NCI-H1048 (cell line): ENCODE measurements at regions not wholly inside any gene's neighbourhood (a gene's known extent, or its start where the extent isn't known, plus 50 kb on each side); places are given as distances from the start of the nearest gene placed in this dataset.

ENCODE experiments used
- DNase-seq: peaks from one replicate; lab custom pipeline; 2025; lab: John Stamatoyannopoulos, UW

DNA sequence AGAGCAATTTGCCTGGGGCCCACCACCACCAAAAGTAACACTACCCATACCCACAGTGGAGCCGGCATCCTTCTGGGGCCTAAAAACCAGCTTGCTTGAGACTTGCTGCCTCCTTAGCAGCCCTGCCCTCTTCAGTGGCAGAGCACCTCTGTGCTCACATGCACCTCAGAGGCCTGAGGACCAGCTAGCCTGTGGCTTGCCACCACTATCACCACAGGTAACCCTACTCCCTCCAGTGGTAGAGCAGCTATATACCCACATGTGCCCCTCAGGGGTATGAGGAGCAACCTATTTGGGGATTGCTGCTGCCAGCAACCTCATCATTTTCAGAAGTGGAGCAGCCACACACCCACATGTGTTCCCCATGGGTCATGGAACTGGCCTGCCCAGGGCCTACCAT lies 111.4 kb upstream of the SPRY2 start:
- DNase-seq, result no peak

DNA sequence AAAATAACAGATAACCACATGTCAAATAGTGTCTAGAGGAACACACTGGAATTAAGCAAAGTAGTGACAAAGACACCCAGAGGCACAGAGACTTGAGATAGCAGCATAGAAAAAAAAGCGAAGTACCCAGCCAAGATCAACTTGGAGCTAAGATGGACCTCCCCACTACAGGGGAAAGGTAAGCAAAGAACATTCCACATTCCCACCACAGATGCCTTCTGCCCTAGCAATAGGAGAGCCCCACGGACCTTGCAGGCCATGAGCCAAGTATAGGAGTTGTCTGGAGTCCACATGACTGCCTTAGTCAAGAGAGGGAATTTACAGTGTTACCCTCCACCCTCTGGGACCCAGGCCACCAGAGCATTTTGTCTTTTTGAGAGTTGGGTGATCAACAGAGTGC lies 110.7 kb upstream of the SPRY2 start:
- no peak for DNase-seq

DNA sequence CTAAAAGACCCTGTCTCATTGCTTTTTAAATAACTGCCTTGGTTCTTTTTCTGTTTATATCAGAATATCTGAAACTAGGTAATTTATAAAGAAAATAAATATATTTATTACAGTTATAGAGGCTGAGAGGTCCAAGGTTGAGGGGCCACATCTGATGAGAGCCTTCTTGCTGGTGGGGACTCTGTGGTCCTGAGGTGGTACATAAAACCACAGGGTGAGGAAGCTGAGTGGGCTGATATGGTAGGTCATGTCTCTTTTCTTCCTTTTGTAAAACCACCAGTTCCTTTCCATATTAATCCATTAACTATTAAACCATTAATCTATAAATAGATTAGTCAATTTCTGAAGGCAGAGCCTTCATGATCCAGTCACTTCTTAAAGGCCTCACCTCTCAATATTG lies 109.5 kb upstream of the SPRY2 start:
- no peak for DNase-seq

DNA sequence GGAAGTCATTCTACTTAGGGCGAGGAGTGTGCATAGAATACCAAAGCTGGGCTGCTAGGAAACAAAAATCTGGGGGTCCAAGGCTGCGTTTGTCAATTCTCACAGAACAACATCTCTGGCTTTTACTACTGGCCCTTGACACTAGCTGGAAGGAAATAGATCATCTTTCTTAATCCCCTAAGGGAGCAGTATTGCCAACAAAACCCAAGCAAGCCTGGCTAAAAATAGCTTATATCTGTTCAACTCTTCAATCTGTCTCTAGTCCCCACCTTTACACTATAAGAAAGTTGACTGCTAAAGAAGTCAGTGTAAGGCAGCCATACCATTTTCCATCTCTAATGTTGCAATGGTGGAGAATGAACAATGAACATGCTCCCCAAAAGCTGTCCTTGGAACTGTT lies 107.8 kb upstream of the SPRY2 start:
- no peak for DNase-seq

DNA sequence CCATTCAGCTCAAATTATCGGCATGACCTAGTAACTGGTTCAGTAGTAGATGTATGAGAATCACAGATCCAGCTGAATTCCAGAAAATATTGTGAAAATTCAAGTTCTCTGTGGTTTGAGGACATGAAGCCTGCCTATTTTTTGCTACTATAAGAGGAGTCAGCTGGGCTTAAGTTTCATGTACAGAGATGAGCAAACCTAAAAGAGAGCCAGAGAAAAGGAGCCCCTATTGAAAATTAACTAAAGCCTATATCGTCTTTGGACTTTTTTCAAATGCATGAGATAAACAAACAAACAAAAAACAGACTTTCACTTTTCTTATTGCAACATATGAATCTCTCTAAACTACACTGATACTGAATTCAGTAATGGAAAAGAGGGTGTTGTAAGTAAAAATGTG lies 106.8 kb upstream of the SPRY2 start:
- no peak for DNase-seq

DNA sequence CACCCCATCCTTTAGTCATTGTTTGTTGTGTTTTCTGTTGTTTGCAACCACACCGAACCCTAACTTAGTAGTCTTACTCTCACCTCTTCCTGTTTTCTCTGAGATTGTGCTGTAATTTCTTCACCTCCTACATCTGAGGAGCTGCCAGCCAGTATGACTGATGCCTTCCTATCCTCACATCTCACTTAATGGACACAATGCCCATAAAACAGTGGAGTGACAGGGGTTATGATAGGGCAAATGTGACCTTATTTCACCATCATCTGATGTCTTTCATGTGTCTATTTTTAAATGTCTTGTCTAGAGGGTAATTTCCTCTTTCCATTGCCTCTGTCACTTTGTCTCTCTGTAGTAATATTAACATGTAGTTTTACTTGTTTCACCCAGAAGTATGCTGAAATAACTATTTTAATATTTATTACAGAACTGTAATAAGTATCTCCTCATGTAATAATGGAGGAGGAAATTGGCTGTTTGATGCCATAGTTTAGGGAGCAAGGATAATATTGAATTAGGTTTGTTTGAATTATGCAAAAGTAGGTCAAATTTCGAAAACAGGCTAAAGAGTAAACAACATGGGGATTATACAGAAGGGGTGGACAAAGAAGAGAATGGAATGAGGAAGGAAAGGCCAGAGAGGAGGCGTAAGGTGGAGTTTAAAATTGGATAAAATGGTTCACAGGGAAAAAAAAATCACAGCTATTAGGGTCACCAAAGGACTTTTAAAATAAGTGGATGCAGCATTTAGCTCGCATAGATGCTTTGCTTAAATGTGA lies 103.5 kb upstream of the SPRY2 start:
- no peak for DNase-seq

DNA sequence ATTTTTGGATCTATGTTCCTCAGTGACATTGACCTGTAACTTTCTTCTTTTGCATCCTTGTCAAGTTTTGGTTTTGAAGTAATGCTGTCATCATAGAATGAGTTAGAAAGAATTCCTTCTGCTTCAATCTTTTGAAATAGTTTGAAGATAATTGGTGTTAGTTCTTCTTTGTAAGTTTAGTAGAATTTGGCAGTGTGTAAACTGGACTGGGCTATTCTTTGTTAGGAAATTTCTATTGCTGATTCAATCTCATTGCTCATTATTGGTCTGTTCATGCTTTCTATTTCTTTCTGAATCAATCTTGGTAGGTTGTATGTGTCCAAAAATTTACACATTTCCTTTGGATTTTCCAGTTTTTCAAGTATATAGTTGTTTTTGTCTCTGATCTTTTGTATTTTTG lies 101.7 kb upstream of the SPRY2 start:
- DNase-seq, result no peak

DNA sequence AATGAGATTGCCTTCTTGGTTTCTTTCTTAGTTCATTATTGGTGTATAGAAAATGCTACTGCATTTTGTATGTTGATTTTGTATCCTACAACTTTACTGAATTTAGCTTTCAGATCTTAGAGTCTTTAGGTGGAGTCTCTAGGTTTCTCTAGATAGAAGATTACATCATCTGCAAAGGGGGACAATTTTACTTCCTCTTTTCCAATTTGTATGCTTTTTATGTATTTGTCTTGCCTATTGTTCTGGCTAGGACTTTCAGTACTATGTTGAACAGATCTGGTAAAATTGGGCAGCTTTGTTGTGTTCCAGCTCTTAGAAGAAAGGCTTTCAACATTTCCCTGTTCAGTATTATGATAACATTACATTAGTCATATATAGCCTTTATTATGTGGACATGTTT lies 101.0 kb upstream of the SPRY2 start:
- no peak for DNase-seq

DNA sequence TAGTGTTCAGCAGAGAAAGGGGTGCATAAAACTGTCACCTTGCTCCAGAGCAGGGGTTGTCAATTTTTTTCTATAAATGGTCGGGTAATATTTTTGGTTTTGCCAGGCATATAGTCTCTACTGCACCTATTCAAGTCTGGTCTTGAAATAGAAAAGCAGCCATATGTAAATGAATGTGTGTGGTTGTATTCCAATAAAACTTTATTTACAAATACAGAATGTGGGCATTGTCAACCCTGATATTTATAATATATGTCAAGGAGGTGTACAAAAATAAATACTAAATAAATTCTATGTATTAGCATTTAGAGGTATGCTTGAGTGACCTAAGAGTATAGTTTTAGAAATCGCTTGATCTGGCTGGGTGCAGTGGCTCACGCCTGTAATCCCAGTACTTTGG lies 97.6 kb upstream of the SPRY2 start:
- no peak for DNase-seq

DNA sequence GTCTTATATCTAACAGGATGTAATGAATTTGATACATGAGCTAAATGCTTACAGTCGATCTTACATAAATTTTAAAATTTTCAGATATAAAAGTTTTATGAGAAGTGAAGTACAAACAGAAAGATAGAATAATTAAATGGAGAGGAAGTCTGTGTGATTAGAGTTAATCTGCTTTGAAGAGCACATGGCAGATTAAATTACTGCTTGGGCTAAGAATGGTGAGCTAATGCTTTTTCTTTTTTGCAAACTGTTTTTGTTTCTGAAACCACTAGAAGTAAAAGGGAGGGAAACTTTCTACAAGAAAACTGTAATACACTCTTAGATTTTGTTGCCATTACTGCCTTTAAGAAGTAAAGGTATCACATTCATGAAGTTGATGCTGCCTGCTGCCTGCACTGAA lies 96.3 kb upstream of the SPRY2 start:
- DNase-seq, result no peak

DNA sequence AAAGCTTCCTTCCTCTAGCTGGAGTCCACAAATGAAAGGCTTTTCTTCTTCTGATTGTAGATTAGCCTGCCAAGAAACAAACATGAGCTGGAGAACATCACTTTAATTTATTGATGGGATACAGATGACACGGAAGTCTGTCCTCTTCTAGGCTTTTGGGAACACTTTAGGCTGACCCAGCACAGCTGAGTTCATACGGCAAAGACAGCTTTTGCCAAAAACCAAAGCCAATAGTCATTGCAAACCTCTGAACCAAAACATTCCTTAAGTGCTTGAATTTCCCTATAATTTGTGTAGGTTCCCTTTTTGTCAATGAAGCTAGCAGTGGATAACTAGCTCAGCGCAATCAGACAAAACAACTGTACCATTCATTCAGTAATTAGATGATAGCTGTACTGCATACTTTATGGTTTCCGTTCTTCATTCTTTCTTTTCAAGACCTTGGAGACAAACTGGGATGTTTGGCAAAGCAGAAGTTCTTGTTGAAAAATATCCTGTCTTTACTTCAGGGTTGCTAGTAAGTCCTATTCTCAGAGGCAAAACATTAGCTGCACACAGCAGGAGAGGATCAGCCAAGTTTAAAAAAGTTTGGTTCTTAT lies 95.7 kb upstream of the SPRY2 start:
- DNase-seq, result no peak

DNA sequence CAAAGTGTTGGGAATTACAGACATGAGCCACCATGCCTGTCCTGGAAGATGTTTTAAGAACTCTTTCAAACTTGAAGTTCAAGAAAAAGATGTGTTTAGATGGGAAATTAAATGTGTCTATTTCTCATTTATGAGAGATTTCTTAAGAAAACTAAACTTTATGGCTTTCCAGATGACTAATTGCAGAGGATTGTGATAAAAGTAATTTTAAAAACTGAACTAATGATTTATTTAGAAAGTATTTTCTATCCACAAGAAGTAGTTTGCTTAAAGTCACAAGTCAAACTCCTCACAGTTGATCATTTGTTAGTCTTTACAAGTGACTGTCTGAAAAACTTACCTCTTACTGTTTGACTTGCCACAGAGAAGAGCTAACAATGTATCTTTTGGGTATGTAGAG lies 89.6 kb upstream of the SPRY2 start:
- no peak for DNase-seq

DNA sequence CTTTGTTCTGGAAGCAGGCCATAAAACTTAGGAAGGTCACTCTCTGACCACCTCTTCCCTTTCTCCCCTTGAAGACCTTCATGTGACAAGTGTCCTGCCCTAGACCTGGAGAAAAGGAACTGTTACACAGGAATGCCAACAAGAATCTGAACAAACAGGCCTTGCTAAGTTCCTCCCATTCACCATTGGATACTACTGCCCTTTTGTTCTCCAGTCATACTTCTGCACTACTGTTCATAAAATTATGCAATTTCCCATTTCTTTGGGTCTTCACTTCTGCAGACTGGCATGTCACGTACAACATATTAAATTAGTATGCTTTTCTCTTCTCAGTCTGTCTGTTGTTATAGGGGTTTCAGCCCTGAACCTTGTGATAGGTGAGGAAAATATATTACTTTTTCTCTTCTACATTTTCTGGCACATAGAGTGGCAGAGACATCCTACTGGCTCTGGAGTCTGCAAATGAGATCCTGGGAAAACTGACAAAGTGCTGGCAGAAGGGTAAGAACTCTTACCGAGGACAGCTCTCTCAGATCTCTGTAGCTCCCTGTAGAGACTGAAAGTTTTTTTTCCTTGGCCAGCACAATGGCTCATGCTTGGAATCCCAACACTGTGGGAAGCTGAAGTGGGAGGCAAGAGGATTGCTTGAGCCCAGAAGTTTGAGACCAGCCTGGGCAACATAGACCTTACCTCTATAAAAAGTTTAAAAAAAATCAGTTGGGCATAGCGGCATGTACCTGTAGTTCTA lies 87.6 kb upstream of the SPRY2 start:
- DNase-seq, result no peak

DNA sequence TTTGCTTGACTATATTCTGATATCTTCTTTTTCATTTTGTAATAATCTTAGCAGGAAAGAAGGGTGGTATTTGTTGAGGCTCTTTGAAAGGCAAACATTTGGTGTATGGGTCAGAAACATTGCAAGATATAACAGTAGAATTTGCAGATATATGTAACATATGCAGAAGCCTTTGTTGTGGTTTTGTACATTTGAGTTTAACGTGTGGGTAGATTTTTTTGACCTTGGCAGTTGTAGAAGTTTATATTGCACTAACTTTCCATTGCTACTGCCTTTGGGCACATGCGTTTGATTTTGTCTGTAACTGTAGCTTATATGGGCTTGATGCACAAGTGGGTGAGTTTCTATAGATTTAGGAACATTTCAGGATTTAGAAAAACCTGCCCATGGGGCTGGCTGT lies 78.5 kb upstream of the SPRY2 start:
- DNase-seq, result no peak

DNA sequence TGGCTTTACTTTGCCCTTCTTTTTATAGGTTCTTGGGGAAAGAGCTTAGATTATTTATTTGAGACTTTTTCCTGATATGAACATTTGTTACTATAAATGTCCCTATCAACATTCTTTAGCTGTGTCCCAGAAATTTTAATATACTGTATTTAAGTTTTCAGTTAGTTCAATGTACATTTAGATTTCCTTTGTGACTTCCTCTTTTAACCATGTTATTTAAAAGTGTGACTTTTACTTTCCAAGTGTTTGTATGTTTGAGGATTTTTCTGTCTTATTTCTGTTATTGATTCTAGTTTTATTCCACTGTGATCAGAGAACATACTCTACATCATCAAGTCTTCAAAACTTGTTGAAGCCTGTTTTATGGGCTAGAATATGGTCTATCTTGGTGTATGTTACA lies 72.7 kb upstream of the SPRY2 start:
- no peak for DNase-seq

DNA sequence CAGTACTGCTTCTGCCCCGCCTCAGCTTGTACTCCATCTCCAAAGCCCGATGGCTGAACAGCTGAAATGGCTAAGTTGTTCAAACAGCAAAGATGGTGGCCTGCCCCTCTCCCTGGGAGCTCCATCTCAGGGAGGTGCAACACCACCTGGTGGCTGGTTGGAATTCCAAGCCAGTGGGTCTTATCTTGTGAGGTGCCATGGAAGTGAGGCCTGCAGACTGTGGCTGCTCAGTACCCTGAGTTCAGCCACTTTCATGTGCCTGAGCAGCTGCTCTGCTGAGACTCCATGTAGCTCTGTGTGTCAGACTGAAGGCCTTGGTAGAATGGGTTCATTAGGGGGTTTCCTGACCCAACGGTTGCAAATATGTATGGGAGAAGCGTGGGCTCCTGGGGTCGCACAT lies 67.3 kb upstream of the SPRY2 start:
- DNase-seq, result no peak

DNA sequence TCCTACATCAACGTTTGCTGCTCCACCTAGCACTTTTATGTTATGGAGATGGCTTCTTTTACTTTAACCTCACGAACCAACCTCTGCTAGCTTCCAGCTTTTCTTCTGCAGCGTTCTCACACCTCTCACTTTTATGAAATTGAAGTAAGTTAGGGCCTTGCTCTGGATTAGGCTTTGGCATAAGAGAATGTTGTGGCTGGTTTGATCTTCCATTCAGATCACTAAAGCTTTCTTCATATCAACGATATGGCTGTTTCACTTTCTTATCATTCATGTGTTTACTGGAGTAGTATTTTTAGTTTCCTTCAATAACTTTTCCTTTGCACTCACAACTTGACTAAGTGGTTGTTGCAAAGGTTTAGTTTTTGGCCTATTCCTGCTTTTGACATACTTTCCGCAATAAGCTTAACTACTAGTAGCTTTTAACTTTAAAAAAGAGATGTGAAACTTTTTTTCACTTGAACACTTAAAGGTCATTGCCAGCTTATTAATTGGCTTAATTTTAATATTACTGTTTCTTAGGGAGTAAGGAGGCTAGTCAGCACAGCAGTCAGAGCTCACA lies 60.0 kb upstream of the SPRY2 start:
- no peak for DNase-seq

DNA sequence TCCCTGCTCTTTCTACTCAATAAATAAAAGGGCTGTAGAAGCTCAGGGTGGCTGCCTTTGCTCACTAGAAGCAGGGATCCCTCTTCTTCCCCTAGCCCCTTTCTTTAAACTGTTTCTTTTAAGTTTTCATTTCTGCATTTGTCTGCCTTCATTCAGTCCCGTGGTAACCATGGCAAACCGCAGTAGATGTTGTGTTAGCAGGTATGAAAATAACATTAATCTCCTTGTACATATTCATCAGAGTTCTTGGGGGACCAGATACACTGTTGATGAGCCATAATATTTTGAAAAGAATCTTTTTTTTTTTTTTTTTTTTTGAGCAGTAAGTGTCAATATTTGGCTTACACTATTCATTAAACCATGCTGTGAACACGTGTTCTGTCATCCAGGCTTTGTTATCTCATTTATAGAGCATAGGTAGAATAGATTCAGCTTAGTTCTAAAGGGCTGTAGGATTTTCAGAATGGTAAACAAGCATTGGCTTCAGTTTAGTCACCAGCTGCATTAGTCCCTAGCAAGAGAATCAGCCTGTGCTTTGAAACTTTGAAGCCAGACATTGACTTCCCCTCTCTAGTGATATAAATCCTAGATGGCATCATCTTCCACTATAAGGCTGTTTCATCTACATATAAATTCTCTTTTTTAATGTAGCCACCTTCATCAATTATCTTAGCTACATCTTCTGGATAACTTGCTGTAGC lies 59.4 kb upstream of the SPRY2 start:
- no peak for DNase-seq

DNA sequence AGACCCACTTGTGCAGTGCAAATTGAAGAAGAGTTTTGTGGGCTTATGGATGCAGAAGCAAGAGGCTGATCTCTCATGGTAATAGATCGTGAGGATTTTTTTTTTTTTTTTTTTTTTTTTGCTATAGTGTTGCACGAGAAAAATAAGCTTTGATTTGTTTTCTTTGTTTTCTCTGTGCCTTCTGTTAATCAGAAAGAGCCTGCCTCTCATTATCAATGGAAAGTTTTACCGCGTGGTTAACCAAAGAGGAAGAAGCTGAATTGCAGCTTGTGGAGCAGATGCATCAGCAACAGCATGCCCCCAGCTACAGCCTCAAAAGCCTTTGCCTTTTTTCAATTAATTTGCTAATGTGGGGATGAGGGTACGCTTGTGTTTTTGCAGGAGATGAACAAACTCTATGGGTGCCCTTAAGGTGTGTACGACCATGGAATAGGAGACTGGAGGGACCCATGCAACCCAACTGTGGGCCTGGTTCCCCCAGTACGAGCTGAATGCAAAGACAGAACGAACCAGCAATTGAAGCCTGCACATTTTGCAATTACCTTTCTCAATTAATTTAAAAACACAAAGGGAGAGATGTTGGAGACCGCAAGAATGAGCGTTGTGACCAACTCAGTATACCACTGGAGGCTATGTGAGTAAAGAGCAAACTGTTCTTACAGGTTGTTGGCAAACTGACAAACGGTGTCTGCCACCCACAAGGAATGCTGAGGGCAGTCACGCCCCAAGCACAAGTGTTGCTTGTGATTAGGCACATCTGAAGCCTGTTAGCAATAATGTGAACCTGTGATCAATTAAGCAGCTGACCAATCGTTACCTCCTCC lies 58.6 kb upstream of the SPRY2 start:
- no peak for DNase-seq
